GM19043 (cell line): ENCODE measurements at regions not wholly inside any gene's neighbourhood (a gene's known extent, or its start where the extent isn't known, plus 50 kb on each side); places are given as distances from the start of the nearest gene placed in this dataset.

Source experiments
- ATAC-seq: cut with Tn5 transposase; IDR thresholded peaks from one replicate; pipeline ENCODE4 v1.9.1; 2021; ENCODE audit warnings: low read depth; ENCODE audit not compliant: unreplicated experiment

GRCh38 chr18:37716106-37716735, 150.6 kb upstream of the CELF4 start:
- ATAC-seq = no peak

DNA sequence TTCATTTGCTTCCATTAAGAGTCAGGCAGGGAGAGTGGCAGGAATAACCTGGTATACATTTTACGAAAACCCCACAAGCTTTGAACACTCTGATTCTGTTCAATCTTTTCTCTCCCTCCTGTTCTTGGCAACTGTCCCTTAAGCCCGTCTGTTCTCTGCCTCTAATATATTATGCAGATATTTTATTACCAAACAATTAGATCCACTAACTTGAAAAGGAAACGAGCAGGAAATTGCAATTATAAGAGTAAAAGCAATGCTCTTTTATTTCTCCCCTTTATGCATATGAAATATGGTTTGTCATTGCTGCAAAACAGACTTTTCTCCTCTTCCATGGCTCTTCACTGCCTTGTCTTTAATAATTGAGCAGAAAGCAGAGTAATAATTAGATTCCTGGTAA, 149.1 kb upstream of the CELF4 start:
- ATAC-seq = no peak

GRCh38 chr18:37712776-37713175, 147.2 kb upstream of the CELF4 start:
- no peak for ATAC-seq

DNA sequence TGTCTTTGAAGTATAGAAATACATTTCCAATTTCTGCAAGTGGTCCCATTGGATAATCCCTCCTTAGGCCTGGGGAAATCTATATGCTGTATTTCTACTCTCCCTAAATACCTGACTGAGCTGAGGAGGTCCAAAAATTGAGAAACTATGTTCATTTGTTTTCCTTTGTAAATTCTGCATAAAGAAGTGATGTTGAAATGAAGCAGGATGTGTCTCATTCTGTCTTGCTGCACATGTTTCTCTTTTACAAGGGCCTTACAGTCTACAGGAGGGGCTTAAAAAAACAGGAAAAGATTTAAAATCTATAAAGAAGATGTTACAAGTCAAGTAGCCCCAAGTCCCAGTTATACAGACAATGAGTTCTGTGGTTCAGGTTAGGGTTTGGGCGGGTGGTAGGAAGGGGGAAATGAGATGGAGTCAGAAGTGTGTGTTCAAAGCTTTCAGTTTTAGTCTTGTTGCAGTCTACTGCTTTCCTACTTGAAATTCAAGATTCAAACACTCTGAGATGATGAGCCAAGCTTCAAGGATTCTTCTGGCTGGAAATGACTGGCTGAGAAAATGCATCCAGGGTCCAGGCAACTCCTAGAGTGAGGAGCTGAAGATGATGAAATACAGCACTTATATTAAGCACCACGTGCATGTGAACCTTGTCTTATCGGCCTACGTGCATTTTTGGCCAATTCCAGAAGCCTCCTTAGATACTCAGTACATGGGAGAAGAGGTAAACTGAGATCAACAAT, 146.3 kb upstream of the CELF4 start:
- no peak for ATAC-seq

- no peak for ATAC-seq
Measured at GRCh38 chr18:37710726-37711125, 145.1 kb upstream of the CELF4 start.

DNA sequence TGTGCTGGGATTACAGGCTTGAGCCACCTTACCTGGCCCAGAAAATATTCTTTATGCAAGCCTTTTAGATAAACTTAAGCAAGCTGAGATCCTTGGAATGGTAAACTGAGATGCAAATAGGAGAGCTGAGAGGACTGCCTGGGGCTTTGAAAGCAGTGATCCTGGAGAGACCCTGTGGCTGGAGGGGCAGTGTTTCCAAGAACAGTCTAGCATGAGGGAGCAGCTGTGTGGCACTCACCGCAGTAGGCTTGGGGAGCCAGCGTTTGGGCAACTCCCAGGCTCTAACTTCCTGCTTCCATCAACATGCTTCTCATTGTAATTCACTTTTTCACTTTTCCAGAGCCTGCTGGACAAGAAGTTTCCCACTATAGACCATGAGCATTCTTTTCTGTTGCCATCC, 144.1 kb upstream of the CELF4 start:
- no peak for ATAC-seq

GRCh38 chr18:37705016-37705415, 139.4 kb upstream of the CELF4 start:
- no peak for ATAC-seq

- ATAC-seq = no peak
Measured at GRCh38 chr18:37702841-37703240, 137.2 kb upstream of the CELF4 start.

- ATAC-seq = no peak
Measured at GRCh38 chr18:37701967-37702366, 136.4 kb upstream of the CELF4 start.

DNA sequence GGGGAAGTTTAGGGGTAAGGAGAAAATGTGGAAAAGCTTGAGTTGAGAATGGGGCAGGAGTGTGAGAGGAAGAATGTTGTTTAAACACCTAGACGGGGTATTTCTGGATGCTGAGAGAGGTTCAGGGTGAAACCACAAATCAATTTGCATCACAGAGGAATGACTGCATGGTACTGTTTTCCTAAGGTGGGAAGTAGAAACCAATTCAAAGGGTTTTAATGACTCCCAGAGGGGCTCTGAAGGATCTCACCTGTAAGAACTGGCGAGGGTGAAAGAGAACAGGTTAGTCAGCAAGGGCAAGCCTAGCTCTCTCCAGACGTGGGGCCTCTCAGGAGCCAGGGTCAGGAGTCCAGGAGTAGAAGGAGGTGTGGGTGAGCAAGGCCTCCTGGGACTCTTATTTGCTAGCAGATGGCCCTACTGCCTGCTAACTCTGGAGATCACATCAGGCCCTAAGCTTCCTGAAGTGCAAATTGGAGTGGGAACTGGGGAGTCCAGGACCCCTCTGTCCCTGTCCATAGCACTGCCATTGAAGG, 133.0 kb upstream of the CELF4 start:
- ATAC-seq = no peak

DNA sequence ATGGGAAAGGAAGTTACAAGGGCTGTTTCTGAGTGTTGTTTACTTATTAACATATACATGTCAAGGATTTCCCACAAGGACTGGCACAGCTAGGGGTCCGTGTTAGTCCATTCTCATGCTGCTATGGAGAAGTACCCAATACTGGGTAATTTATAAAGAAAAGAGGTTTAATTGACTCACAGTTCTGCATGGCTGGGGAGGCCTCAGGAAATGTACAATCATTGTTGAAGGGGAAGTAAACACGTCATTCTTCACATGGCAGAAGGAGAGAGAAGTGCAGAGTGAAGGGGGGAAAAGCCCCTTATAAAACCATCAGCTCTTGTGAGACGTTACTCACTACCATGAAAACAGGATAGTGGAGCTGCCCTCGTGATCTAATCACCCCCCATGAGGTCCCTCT, 128.9 kb upstream of the CELF4 start:
- ATAC-seq = no peak

DNA sequence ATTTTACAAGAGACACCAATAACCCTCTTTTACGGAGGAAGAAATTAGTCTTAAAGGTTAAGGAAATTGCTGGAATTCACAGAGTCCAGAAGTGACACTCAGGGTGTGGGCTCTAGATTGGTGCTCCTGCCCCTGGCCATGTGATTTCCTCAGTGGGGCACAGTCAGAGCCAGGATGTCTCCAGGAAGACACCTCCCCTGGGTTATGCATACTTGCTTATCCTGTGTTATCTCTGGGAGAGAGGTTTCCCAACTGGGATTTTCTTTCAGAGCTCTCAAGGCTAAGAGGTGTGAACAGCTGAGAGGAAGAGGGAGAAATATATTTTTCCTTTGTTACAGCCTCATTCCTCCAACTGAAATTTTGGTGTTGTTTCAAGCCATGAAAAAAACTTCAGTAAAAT, 125.6 kb upstream of the CELF4 start:
- no peak for ATAC-seq

GRCh38 chr18:37689841-37690240, 124.2 kb upstream of the CELF4 start:
- no peak for ATAC-seq

DNA sequence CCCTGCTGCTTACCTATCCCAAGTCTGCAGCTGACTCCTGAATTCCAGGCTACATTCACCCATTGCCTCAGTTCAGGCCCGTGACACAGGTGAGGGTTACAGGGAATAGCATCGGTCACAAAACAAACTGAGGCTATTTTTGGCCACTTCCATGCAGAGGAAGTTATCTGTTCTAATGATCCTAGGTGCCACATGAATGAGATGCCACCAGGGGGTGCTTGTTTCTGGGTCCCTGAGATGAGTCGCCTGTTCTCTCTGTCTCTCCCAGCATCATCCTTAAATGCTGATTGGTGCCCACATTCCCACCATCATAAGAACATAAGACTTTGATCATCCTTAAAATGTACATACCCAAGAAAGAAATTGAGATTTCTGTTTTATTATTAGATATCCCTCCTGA, 119.0 kb upstream of the CELF4 start:
- no peak for ATAC-seq

- ATAC-seq = no peak
Measured at GRCh38 chr18:37684183-37684582, 118.6 kb upstream of the CELF4 start.

- no peak for ATAC-seq
Measured at GRCh38 chr18:37680911-37681310, 115.3 kb upstream of the CELF4 start.

GRCh38 chr18:37676276-37676675, 110.7 kb upstream of the CELF4 start:
- ATAC-seq = no peak

DNA sequence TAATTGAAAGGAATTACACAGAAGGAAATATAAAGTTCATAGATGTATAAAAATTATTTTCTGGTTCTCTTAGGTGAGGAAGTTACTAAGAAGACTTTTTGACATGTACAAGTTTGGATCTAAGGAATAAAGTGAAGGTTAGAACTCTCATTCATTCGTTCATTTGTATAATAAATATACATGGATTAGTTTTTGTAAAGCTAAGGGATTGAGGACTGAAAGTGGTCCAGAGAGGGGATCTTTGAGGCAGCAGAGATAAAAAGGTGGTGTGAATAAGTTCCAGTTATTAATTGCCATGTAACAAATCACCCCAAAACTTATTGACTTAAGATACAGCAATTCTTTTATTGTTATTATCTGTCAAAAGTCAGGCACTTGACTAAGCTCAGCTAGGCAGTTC, 110.1 kb upstream of the CELF4 start:
- ATAC-seq = no peak

DNA sequence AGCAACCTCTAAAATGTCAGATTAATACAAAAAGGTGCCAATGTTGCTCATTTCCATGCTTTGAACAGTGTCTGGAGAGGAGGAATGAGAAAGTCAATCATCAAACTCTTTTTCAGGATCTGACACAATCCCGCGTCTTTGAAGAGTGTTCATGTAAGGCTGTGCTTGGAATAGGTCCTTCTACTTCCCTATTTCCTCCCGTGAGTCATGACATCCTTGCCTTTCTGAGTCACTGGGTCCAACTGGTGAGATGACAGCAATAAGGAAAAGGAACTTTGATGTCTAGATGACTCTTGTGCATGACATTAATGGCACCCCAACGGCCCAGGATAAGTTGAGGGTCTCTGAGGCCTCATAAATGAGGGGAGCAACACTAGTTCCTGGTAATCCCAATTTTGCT, 109.0 kb upstream of the CELF4 start:
- no peak for ATAC-seq

GRCh38 chr18:37673671-37674070, 108.1 kb upstream of the CELF4 start:
- ATAC-seq = no peak

DNA sequence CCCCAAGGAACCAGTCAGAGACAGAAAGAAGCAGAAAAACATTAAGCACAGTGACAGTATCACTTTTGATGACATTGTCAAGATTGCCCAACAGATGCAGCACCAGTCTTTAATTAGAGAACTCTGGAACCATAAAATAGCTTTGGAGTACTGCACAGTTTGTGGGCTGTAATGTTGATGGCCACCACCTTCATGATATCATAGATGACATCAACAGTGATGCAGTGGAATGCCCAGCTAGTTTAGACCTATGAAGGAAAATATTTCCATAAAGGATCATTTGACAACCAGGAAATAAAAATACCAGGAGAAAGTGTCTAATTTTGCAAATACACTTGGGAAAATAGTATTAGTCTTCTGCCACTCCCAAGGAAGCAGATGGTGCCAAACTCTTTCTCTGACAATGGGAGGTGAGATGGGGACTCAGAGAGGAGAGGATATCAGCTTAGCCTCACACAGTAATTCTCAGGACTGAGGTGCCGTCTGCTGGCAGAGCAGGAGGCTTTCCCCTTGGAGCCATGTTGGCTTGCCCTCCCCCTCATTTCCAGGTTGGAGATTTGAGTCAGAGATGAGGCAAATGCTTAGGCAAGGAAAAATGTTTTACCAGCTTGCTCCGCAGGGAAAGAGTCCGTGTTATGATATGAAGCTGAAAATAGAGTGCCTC, 107.5 kb upstream of the CELF4 start:
- ATAC-seq = no peak

DNA sequence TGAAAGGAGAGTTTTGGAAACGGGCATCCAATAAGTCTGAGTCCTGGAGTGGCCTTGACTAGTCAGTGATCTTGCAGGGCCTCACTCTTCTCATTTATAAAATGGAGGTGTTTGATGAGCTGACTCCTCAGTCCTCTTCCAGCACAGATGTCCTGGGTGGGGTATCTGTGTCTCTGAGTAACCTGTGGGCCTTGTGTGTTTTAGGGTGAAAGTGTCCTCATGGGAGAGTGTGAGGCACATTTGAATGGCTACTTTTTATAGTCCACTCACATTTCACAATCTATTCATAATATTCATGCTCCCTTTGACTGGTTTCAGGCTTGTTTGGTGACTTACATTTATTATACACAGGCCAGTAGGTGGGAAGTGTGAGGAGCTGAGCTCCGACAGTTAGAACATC, 106.4 kb upstream of the CELF4 start:
- ATAC-seq = no peak
